Spleen (tissue), 11 donors: ENCODE measurements at regions not wholly inside any gene's neighbourhood (a gene's known extent, or its start where the extent isn't known, plus 50 kb on each side); places are given as distances from the start of the nearest gene placed in this dataset.

ENCODE experiments used
- DNase-seq: peaks from one replicate; pipeline ENCODE4 v3.0.0-alpha.2; 2020
- H3K27ac ChIP-seq, 8 donors: fragments of 200-600 bp; sonication (generic) in 7 of 8; 1 replicate in 4 of 8; 2 replicates in 4 of 8; pipeline versions ENCODE4 v1.5.0 to v1.8.0; 2016 to 2021; ENCODE audit warnings: inconsistent platforms in 4 of 8, mild to moderate bottlenecking in 4 of 8, moderate library complexity in 1 of 8
- H3K27me3 ChIP-seq, 7 donors: fragments of 200-600 bp; sonication (generic) in 6 of 7; replicated peaks in 1 of 7; 1 replicate in 4 of 7; 2 replicates in 3 of 7; pipeline versions ENCODE4 v1.5.0 to v1.8.0; 2016 to 2021; ENCODE audit warnings: inconsistent platforms in 3 of 7, mild to moderate bottlenecking in 1 of 7
- H3K36me3 ChIP-seq, 6 donors: fragments of 200-600 bp; sonication (generic) in 5 of 6; 1 replicate in 4 of 6; 2 replicates in 2 of 6; pipeline versions ENCODE4 v1.5.0 to v1.8.0; 2016 to 2021; ENCODE audit warnings: inconsistent platforms in 2 of 6
- H3K4me1 ChIP-seq, 6 donors: fragments of 200-600 bp; sonication (generic) in 5 of 6; 1 replicate in 3 of 6; 2 replicates in 3 of 6; pipeline versions ENCODE4 v1.5.0 to v1.8.0; 2016 to 2021; ENCODE audit warnings: inconsistent platforms in 3 of 6
- H3K4me3 ChIP-seq, 8 donors: fragments of 200-600 bp; sonication (generic) in 7 of 8; 1 replicate in 4 of 8; 2 replicates in 4 of 8; pipeline versions ENCODE4 v1.5.0 to v1.8.0; 2016 to 2021; ENCODE audit warnings: inconsistent platforms in 4 of 8, mild to moderate bottlenecking in 4 of 8, moderate library complexity in 2 of 8
- H3K9me3 ChIP-seq, 8 donors: fragments of 200-600 bp; sonication (generic) in 7 of 8; 1 replicate in 4 of 8; 2 replicates in 4 of 8; pipeline versions ENCODE4 v1.5.0 to v1.8.0; 2016 to 2021; ENCODE audit warnings: inconsistent platforms in 4 of 8
- POLR2A ChIP-seq, 3 donors: fragments of 450-650 bp; IDR thresholded peaks; one replicate each; pipeline ENCODE4 v1.5.1; 2017; ENCODE audit warnings: antibody characterized with exemption in 3 of 3, mild to moderate bottlenecking in 1 of 3
- POLR2AphosphoS5 ChIP-seq, 3 donors: sonication (generic); formaldehyde crosslinking; IDR thresholded peaks; one replicate each; pipeline ENCODE4 v1.5.1; 2017; ENCODE audit warnings: antibody characterized with exemption in 3 of 3
- WGBS, 5 donors: extraction: QIAGEN DNeasy Blood & Tissue Kit in 3 of 5; methylation state at CpG; one replicate each; pipeline versions ENCODE4 v1.1.5 to v1.1.7; 2013 to 2018; 5-methylcytosine and 5-hydroxymethylcytosine counted together
- intact Hi-C: fragments of 100-400 bp; cut with DNase I; formaldehyde crosslinking; loops from one replicate; pipeline ENCODE4 v1.15.0; 2023; ENCODE audit warnings: low total_unique reads
- TF ChIP-seq, protein P1 (sequence below), 11 experiments: fragments of 200-600 bp in 7 of 11; fragments of 450-650 bp in 4 of 11; sonication (generic) in 4 of 11; IDR thresholded peaks in 8 of 11; conservative IDR thresholded peaks in 3 of 11; 1 replicate in 7 of 11; 2 replicates in 4 of 11; pipeline versions ENCODE4 v1.4.0 to v1.8.0; 2016 to 2021; ENCODE audit warnings: antibody characterized with exemption in 11 of 11, inconsistent platforms in 4 of 11, mild to moderate bottlenecking in 1 of 11
- donor health status: healthy with polysubstance abuse.
- donor health status: DM: no; HTN: no; CAD: no; lungs with moderate emphysema.
- donor health status: DM: no; HTN: no; CAD: no.
- donor health status: Bipolar disorder and iron deficiency.
- donor health status: healthy.
- donor health status: DM: no; HTN: no; CAD: no.
- donor health status: DM: yes; HTN: yes; CAD: no.

DNA sequence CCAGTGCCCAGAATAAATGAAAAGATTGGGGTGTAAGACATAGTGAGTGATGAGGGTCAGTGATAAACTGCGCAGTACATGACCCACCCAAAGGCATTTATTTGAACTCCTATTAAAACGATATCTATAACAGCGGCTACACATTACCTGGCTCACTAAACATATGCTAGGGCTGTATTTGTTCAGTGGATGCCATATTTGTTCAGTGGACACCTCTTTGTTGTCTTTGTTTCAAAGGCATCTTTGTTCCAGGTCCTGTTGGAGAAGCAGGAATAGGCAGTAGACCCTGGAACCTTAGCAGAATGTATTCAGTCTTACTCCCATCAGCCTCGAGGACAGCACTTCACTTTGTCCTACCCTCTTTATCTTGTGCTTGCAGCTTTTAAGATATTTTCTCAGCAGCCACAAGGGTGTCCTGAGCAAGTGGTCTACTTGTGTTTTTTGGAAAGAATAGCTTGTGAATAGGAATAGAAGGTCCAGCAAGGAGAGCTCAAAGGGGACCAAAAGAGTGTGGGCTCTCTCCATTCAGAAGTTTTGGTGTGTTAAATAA lies 650.8 kb upstream of the FANCL start:
- TF ChIP-seq POLR2AphosphoS5 (IDR thresholded peaks at IDR 0.05) (no peak), POLR2A (IDR thresholded peaks at IDR 0.05) (no peak)
- TF ChIP-seq, protein P1, sequence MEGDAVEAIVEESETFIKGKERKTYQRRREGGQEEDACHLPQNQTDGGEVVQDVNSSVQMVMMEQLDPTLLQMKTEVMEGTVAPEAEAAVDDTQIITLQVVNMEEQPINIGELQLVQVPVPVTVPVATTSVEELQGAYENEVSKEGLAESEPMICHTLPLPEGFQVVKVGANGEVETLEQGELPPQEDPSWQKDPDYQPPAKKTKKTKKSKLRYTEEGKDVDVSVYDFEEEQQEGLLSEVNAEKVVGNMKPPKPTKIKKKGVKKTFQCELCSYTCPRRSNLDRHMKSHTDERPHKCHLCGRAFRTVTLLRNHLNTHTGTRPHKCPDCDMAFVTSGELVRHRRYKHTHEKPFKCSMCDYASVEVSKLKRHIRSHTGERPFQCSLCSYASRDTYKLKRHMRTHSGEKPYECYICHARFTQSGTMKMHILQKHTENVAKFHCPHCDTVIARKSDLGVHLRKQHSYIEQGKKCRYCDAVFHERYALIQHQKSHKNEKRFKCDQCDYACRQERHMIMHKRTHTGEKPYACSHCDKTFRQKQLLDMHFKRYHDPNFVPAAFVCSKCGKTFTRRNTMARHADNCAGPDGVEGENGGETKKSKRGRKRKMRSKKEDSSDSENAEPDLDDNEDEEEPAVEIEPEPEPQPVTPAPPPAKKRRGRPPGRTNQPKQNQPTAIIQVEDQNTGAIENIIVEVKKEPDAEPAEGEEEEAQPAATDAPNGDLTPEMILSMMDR (IDR thresholded peaks at IDR 0.05 in 8 of 11, conservative IDR thresholded peaks at IDR 0.05 in 3 of 11) = no peak

DNA sequence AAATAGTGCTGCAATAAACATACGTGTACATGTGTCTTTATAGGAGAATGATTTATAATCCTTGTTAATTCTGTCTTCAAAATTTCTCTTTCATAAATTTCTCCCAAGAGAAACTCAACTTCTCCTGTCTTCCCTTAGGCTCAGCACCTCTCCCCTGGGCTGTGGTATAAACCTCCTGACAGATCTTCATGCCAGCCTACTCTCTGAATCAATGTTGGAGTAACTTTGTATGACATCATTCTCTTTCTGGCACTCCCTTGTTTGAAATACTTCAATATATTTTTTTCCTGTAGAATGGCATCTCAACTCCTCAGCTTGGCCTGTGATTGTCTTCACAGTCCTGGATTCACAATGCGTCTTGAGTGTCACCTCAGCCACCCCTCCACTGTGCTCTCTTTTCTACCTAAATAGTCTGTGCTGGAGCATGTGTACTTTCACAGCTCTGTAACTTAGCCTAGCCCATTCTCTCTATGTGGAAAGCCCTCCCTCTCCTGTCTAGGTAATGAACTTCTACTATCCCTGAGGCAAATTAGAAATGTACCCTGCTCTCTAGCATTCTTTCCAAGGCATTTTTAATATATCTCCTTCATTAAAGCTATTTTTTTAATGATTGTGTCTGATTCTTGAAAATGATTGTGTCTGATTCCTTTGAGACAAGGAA lies 649.9 kb upstream of the FANCL start:
- Histone ChIP-seq H3K4me3 (no peak overlapping the region), H3K27me3 (no peaks in the 10 kb centered on the region), H3K4me1 (no peaks in the 10 kb centered on the region), H3K9me3 (no peaks in the 10 kb centered on the region), H3K36me3 (no peaks in the 10 kb centered on the region), H3K27ac (no peak overlapping the region)
- no peak for DNase-seq
- intact Hi-C loops = no loop called here
- WGBS, 5 donors = 85 to 97% (median 93%) methylated on average over 2 of the region's 2 CpGs
- TF ChIP-seq POLR2AphosphoS5 (IDR thresholded peaks at IDR 0.05) = no peak
- TF ChIP-seq POLR2A (IDR thresholded peaks at IDR 0.05) = no peak
- TF ChIP-seq, protein P1 (IDR thresholded peaks at IDR 0.05 in 8 of 11, conservative IDR thresholded peaks at IDR 0.05 in 3 of 11) = no peak

More for the DNA sequence above, 650.8 kb upstream of the FANCL start:
- intact Hi-C loops = no loop called here
- WGBS, 5 donors = 79 to 94% (median 83%) methylated on average over 4 of the region's 4 CpGs
- Histone ChIP-seq H3K36me3 (no peaks in the 10 kb centered on the region), H3K27ac (no peak overlapping the region), H3K4me3 (no peak overlapping the region), H3K27me3 (no peaks in the 10 kb centered on the region), H3K4me1 (no peaks in the 10 kb centered on the region), H3K9me3 (no peaks in the 10 kb centered on the region)
- no peak for DNase-seq

DNA sequence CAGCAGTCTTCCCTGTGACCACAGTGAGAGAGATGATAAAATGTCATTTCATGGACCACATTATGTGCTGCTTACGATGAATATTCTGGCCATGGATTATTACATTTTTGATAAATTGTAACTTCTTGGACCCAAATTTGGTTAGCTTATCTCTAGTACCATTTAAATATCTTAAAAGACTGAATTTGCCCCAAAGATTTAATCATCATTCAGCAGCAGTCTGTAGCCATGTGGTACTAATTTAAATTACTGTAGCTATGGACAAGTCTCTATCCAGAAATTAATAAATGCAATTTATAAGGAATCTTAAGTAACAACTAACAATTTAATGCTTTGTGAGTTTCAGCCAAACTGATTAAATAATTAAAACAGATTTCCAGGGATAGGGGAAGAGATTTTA lies 644.9 kb upstream of the FANCL start:
- WGBS, 5 donors = 83 to 100% (median 91%) methylated on average over 1 of the region's 1 CpG
- no peaks in the 10 kb centered on the region for H3K4me1 ChIP-seq
- intact Hi-C loops = no loop called here
- no peak overlapping the region for H3K27ac ChIP-seq
- H3K9me3 ChIP-seq = no peaks in the 10 kb centered on the region
- TF ChIP-seq POLR2A (IDR thresholded peaks at IDR 0.05) (no peak), POLR2AphosphoS5 (IDR thresholded peaks at IDR 0.05) (no peak)
- TF ChIP-seq, protein P1 (IDR thresholded peaks at IDR 0.05 in 8 of 11, conservative IDR thresholded peaks at IDR 0.05 in 3 of 11) = no peak
- H3K27me3 ChIP-seq = no peaks in the 10 kb centered on the region
- no peaks in the 10 kb centered on the region for H3K36me3 ChIP-seq
- no peak overlapping the region for H3K4me3 ChIP-seq
- DNase-seq = no peak

DNA sequence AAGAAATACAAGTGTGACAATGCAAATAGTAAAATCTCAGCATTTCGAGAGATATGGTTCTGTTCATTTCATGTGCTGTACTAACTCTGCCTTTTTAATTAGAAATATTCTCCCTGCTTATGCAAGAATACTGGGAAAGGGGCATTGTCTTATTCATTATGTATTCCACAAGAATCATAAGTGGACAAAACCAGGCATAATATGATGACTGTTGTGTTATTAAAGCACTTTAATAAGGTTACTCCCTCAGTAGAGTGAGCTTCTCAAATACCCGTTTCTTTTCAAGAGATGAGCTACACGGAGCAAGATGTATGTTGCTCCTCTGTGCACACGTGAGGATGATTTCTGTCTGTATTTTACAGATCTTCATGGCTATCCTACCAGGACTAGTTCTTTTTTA lies 638.7 kb upstream of the FANCL start:
- intact Hi-C loops = no loop called here
- 86 to 92% (median 89%) methylated on average over 4 of the region's 4 CpGs for WGBS, 5 donors
- no peaks in the 10 kb centered on the region for H3K9me3 ChIP-seq

More for the DNA sequence above, 638.7 kb upstream of the FANCL start:
- TF ChIP-seq, protein P1 (IDR thresholded peaks at IDR 0.05 in 8 of 11, conservative IDR thresholded peaks at IDR 0.05 in 3 of 11) = no peak
- no peak for TF ChIP-seq POLR2AphosphoS5 (IDR thresholded peaks at IDR 0.05)
- no peak for TF ChIP-seq POLR2A (IDR thresholded peaks at IDR 0.05)
- Histone ChIP-seq H3K36me3 (no peaks in the 10 kb centered on the region), H3K27me3 (no peaks in the 10 kb centered on the region), H3K4me3 (no peak overlapping the region), H3K27ac (no peak overlapping the region), H3K4me1 (no peaks in the 10 kb centered on the region)
- DNase-seq = no peak
